HG03469 (cell line): ENCODE measurements at regions not wholly inside any gene's neighbourhood (a gene's known extent, or its start where the extent isn't known, plus 50 kb on each side); places are given as distances from the start of the nearest gene placed in this dataset.
A peak's percentile ranks its signal among the peaks of the same experiment; 100 is the strongest.
"Not testable (repeated sequence)": the region's sequence is repeated elsewhere in the genome, so short reads cannot be mapped to it uniquely, and the experiment has no call there.

Source experiments
- ATAC-seq: cut with Tn5 transposase; IDR thresholded peaks from one replicate; pipeline ENCODE4 v1.9.1; 2021; ENCODE audit warnings: mild to moderate bottlenecking, moderate library complexity, moderate number of reproducible peaks; ENCODE audit not compliant: unreplicated experiment

DNA sequence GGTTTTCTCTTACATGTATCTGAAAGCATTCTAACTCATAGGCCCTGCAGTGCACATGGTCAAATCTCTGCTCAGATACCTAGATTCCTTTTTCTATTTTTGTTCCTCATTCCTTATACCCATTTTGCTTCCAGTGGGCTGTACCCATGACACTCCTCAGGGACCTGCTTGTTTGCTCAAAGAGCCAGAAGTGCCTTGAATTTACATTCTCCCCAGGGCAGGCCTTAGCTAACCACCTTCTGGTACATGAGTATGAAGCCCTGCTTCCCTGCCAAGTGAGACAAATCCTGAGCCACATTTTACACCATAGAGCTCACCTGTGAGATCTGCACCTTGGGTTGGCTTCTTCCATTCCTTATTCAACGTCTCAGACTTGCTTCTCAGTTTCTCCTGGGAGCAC lies 326.6 kb upstream of the SASH1 start:
- no peak for ATAC-seq

DNA sequence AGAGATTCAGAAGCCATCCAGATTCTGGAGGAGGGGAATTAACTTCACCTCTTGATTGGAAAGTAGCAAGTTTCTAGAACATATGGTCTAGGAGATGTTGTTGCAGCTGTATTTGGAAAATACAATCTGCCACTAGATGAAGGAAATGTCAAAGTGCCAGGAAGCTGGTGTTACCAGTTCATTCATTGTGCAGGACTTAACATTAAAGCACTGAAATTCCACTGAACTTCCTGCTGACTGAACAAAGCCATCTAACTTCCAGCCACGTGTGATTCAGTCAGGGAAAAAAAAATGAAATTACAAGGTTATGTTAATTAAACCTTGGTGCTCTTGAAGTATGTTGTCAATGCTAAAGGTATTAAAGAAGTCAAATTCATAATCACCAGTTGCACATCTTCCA lies 321.5 kb upstream of the SASH1 start:
- ATAC-seq = no peak

DNA sequence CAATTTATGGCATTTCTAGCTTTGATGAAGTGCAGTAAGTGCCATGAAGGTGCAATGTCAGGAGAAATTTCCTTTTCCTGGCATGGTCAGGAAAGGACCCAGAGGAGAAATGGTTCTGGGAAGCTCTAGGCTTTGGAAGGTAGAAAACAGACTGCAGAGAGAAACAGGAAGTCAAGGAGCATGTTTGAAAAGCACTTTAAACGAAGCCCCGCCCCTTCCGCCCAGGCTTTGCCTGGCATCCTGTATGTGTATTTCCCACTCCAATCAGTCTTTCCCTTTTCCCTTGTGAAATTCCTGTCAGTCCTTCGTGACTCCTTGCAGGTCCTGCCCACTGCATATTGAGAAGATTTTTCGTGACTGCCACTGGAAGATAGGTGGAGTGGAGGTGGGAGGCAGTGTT lies 320.9 kb upstream of the SASH1 start:
- no peak for ATAC-seq

DNA sequence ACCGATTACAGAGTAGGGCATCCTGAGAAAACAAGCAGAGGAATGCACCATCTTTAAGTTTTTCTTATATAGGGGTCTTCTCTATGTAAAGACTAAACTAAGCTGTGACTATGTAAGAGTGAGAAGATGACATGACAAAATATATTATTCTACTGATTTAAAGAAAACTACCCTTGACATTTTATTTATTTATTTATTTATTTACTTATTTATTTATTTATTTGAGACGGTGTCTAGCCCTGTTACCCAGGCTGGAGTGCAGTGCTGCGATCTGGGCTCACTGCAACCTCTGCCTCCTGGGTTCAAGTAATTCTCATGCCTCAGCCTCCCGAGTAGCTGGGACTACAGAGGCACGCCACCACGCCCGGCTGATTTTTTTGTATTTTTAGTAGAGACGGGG lies 320.4 kb upstream of the SASH1 start:
- not testable (repeated sequence) for ATAC-seq

DNA sequence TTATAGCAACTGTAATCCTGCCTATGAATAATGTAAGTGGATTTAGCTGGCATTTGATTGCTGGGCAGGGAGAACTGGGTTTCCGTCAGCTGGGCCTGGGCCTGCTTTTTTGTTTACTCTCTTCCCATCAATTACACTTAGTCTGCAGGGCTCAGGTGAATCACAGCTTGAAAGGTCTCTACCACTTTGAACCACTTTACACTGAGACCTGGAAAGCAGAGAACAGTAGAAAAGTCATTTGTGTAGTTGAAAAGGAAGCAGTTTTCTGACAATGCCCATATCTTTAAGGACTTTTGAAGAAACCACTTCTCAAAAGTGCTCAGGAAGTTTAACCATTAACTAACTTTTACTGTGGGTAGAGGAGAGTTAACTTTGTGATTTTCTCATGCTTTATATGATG lies 315.4 kb upstream of the SASH1 start:
- ATAC-seq = no peak

DNA sequence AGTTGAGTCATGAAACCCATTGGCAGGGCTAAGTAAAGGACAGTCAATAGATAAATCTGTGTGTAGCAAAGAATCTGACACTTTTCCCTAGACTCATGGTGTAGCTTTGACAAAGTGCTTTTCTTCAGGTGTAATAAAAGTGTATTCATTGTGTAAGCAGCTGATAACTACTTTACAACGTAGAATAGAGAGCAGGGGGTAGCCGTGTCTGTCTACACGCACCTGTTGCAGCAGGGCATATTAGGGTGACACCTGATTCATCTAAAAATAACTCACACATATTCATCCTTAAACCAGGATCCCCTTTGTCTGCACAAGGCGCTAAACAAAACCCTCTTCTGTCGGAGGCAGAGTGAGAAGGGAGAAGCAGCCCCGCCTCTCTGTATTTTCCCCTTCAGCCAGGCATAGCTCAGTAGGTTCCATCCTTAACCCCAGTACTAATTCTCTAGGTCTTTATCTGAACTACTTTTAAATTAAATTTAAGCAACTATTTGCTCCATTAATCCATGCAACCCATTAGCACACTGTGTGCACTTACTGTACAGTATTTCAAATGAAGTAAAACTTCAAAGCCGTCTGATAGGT lies 306.7 kb upstream of the SASH1 start:
- ATAC-seq = no peak

DNA sequence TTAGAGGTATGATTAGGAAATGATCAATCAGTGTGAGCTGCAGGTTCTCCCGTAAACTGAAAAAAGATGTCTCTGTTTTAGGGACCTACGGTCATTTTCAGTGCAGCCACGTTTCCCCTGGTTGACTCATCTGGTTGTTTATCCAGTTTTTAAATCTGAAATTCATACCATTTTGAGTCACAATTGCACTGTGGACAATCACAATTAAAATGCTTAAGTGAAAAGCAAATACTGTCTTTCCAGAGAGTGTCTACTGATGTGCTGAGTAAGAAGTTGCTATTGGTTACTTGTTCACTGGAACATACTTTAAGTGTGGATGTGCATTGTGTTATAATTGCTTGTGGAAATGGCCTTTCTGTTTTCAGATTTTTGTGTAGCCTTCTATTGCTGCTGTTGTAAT lies 305.1 kb upstream of the SASH1 start:
- no peak for ATAC-seq

DNA sequence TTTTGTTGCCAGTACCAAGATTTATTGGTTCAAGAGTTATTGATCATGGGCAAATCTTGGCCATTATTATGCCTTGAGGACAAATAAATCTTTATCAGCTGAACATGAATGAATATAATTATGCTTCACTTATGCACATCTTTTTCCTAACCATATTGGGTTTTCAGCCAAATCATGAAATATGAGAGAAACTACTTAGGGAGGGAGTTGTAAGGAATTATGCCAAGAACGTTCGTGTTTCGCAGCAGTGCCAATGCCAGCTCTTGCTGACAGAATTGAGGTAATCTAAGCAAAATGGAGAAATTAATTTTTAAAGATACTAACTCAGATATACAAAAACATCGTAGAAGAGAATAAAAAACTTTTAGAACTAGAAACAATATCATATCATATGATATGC lies 301.1 kb upstream of the SASH1 start:
- no peak for ATAC-seq

DNA sequence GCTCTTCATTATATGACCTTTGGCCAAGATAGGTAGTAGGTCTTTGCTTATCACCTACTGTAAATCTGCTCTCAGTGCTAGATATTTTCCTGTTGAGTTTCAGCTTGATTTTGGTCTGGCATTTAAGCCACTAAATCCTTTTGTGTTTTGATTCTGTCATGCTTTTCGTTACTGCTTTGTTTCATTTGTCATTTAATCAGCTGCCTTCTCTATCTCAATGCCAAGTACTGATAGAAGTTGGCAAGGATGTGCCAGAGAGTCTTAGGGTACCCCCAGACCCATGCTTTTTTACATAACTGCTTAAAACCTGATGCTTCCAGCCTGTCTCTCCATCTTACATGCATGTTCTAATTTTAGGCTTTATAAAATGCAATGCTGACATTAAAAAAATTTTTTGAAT lies 300.1 kb upstream of the SASH1 start:
- no peak for ATAC-seq

DNA sequence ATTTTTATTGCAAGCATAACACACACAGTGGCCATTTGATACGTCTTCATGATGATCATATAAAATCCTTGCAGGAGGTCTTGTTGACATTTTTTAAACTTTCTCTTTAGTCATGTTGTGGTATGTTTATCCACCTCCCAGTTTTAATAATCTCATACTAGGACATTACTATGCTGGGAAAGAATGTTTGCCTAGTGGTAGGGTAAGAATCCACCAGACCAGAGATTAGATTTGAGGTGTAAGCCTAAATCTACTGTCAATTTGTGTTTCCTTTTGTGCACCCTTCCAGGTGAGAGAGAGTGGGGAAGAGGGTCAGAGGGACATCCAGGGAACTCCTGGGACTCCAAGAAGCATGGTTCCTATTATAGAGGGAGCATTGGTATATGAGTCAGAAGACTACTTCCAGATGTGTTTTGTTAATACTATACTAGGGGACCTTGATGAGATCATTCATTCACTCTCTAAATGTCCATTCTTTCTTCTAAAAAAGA lies 298.3 kb upstream of the SASH1 start:
- ATAC-seq = no peak

DNA sequence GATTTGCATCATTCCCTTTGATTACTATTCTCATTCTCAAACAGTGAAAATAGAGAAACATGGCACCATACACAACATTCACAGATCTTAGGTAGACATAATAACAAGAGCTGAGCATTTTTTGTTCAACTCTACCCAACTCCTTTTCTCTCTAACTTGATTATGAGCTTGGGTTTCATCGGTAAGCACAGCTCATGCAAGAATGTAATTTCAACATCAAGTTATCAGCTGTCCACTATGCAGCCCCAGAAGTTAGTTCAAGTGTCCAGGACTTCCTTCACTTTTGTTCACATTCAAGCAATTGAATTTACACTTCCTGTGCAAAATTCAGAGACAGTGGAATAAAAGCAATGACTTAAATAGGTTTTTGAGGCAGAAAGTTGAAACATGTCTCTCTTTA lies 297.7 kb upstream of the SASH1 start:
- ATAC-seq = no peak

DNA sequence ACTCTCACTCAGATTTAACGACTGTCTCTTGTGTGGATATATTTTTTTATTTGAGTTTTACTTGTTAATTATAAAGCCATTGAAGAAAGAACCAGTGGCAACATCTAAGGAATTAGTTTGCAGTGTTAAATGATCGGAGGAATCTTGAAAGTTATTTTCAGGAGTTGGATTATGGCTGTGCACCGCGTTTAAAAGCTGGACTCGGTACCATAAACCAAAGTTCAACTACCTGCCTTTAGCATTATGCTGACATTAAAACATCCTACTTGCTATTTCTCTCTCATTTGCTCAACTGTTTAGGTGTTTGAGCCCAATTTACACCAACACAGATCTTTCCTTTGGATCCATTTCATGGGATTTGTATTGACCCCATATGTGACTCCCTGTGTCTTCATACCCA lies 289.4 kb upstream of the SASH1 start:
- ATAC-seq = no peak

DNA sequence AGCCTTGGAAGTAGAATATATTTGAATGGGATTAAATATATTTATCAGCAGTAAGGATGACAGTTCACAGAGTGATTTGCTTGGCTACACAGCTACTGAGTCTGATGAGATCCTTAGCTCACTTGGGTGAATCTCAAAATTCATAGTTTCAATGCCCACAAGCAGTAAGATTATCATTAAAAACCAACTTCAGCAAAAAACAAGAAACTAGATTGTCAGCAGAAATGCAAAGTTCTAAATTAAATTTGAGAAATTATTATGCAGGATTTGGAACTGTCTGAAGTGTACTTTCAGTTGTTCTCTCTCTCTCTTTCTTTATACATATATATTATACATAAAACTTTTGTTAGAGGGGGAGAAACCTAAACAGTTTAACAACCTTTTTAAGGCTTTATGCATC lies 288.8 kb upstream of the SASH1 start:
- no peak for ATAC-seq

DNA sequence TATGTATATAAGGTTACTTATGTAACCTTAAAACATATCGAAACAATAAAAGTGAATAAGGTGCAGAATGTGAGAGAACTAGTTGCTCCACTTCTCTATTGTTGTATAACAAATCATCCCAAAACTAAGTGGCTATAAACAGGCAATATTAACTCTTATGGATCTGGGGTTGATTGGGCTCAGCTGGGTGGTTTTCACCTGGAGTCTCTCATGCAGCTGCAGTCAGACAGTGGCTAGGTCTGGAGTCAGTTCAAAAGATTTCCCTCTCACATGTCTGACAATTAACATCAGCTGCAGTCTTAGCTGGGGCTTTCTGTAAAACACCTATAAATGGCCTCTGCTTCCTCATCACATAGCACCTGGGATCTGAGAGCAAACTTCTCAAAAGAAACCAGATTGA lies 288.4 kb upstream of the SASH1 start:
- ATAC-seq = no peak

DNA sequence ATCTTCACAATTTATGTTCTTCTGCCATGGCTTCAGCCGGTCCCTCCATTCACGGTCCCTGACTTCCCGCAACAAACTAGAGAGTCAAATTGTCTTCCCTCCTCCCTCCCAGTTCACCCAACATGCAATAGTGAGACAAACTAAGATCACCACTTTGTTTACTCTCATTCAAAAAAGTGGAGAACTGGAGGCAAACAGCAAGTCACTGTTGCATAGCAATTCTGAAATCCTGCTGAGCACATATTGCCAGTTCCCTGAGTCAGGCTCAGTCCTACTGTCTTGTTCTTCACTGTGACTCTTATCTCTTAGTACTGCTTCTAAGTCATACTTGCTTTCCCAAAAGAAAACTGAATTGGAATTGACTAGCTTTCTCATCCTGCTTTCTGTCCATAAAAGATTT lies 287.2 kb upstream of the SASH1 start:
- no peak for ATAC-seq

DNA sequence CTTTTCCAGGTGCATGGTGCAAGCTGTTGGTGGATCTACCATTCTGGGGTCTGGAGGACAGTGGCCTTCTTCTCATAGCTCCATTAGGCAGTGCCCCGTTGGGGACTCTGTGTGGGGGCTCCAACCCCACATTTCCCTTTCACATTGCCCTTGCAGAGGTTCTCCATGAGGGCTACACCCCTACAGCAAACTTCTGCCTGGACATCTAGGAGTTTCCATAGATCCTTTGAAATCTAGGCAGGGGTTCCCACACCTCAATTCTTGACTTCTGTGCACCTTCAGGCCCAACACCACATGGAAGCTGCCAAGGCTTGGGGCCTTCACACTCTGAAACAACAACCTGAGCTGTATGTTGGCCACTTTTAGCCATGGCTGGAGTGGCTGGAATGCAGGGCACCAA lies 282.8 kb upstream of the SASH1 start:
- no peak for ATAC-seq

DNA sequence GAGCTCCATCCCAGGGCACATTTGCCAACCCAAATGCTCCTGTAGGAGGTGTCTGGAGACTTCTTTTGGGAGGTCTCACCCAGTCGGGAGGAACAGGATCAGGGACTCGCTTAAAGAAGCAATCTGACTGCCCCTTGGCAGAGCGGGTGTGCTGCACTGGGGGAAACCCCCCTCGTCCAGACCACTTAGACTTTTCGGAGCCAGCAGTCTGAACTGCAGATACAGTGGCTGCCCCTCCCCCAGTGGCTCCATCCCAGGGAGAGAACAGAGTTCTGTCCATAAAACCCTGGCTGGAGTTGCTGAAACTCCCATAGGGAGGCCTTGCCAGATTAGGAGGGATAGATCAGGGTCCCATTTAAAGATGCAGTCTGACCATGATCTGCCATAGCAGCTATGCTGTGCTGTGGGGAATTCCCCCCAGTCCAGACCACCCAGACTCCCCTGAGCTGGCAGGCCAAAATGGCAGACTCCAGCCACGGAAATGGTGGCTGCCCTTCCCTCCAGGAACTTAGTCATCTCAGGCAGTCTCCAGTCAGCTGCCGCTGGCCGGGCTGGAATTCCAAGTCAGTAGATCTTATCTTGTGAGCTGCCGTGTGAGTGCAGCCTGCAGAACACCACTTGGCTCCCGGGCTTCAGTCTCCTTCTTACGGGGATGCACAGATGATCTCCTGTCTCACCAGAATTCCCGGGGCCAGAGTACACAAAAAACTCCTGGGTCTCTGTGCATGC lies 278.1 kb upstream of the SASH1 start:
- ATAC-seq = no peak

DNA sequence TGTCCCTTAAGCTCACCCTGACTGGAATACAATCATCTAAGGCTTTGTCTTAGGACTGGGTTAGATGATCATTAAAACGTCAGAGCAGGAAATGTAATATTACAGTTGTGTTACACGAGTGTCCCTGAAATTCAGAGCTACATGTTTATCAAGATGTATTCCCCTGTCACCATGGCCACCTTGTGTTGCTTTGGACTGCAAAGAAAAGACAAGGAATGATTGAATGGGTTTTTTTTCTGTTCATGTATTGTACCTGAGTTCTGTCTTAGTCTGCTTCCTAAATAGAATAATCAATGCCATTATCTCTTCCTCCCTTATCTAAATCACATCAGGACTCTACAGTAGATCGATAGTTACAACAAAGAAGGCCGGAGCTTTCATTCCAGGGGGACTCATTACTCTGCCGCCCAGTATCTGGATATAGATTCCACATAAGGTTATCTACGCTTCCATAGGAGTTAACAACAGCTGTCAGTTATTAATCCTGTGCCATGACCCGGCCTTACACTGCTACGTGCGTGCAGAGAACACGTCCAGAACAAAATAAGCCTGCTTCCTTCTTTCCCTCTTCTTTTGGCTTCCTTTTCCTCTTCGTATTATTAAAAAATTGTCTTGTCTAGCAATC lies 274.1 kb upstream of the SASH1 start:
- no peak for ATAC-seq

DNA sequence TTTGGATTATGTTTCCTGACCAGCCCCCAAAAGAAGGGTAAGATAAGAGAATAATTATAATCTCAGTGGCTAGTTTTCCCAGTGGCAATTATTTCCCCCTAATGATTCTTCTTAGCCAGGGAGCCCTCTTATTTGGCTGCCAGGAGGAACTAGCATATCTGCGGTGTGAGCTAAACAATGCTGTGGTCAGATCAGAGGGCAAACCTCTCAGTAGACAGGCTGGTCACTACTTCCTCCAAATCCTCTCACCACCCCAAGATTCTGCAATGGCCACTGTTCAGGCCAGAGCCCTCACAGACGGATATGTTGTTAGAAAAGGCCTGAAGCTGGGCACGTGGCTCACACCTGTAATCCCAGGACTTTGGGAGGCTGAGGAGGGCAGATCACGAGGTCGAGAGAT lies 273.4 kb upstream of the SASH1 start:
- ATAC-seq = no peak

DNA sequence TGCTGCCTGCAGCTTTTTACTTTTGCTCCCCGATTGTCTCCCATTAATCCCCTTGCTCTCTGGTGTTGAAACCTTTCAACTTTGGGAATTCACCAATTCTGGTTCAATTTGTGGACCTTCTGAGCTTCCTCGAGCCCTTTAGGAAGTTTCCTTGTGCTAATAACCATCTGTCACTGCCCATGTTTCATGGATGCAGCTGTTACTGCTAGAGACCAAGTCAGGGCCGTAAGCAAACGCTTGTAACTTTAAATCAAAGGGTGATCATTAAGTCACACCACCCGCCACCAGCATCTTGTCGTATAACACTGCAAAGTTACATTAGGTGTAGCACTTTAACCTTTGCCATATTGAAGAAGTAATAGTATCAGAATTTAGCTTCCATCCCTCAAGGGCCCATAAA lies 268.3 kb upstream of the SASH1 start:
- no peak for ATAC-seq

DNA sequence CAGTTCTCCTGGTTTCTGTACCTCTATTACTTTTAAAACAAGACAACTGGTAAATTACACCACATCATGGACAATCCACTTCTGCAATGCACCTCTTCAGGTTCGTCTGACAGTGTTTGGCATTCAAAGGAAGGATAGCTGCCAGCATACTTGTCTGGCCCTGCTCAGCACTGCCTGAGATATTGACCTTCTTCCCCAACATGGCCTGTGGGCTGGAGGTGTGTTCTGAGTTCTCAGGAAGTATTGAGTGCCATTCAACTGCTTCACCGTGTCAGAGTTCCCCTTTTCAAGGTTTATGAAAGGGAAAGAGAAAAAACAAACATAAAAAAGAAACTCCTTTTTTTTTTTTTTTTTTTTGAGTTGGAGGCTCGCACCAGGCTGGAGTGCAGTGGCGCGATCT lies 267.9 kb upstream of the SASH1 start:
- peak; percentile 60 for ATAC-seq

DNA sequence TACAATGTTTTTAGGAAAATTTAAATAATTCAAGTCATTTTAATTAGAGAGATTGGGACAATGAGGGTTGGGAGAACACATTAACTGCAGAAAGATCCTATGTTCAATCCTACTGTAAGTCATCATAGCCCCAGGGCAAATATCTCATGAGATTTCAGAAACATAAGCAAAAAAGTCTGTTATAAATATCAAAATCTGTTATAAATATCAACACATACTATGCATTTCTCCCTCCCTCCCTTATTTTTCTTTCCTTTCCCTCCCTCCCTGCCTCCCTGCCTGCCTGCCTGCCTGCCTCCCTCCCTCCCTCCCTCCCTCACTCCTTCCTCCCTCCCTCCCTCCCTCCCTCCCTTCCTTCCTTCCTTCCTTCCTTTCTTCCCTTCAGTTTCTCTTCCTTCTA lies 267.3 kb upstream of the SASH1 start:
- no peak for ATAC-seq
